ENCODE measurements at regions not wholly inside any gene's neighbourhood (a gene's known extent, or its start where the extent isn't known, plus 50 kb on each side); places are given as distances from the start of the nearest gene placed in this dataset.

GRCh38 chr6:126608681-126609080, 268.8 kb downstream of the CENPW start:
- RAD21 ChIA-PET (ENCODE audit: unreplicated experiment), result no interaction called here
- no peak for ATAC-seq

More at GRCh38 chr6:126608681-126609080, 268.8 kb downstream of the CENPW start:
- ChIA-PET SMC1A (ENCODE audit: uncharacterized antibody, unreplicated experiment) (no interaction called here), CTCF (no interaction called here), POLR2A (no interaction called here)
- Histone ChIP-seq H3K4me3 (no peak overlapping the region), H2AFZ (ENCODE audit: control insufficient read depth, low read depth, low read length) (no peak overlapping the region), H3K27me3 (replicated peaks in 1 of 2; ENCODE audit: control insufficient read depth in 2 of 2, insufficient read depth in 2 of 2, low read length in 1 of 2) (no peaks in the 10 kb centered on the region), H3K9ac (ENCODE audit: control insufficient read depth, insufficient read depth, low read length) (no peak overlapping the region), H3K36me3 (ENCODE audit: control insufficient read depth in 2 of 2, insufficient read depth in 2 of 2, low read length in 1 of 2) (no peaks in the 10 kb centered on the region), H3K79me2 (ENCODE audit: control insufficient read depth, insufficient read depth, low read length) (no peaks in the 10 kb centered on the region), H3K4me1 (ENCODE audit: control insufficient read depth, insufficient read depth, low read length) (no peaks in the 10 kb centered on the region), H3K4me2 (ENCODE audit: control insufficient read depth, insufficient read depth) (no peak overlapping the region), H3K9me3 (replicated peaks; ENCODE audit: control insufficient read depth, insufficient read depth, low read length) (no peaks in the 10 kb centered on the region), H4K20me1 (ENCODE audit: control insufficient read depth, insufficient read depth) (no peaks in the 10 kb centered on the region), H3K27ac (ENCODE audit: control insufficient read depth, insufficient read depth) (no peak overlapping the region)
- FAIRE-seq (no peak), DNase-seq (ENCODE audit: low read depth, low spot score) (no peak)
- no TSS peak for BruUV-seq (replicated peaks)
- in situ Hi-C loops (cut with MboI), result no loop called here
- WGBS (ENCODE audit: insufficient coverage, insufficient replicate concordance, low lambda C conversion rate, missing lambda C conversion rate), result 13% methylated on average over 4 of the region's 4 CpGs
- intact Hi-C loops (cut with micrococcal nuclease; ENCODE audit: unreplicated experiment), result no loop called here
- TF ChIP-seq ZNF274 (IDR thresholded peaks at IDR 0.05; ENCODE audit: insufficient read depth, insufficient read length), result no peak
- no peak for TF ChIP-seq NR2F1 (conservative IDR thresholded peaks at IDR 0.05)
- TF ChIP-seq SIX5 (IDR thresholded peaks at IDR 0.05; ENCODE audit: low read depth, low read length, severe bottlenecking), result no peak
- TF ChIP-seq ZBTB4 (CRISPR knock-in tag; IDR thresholded peaks at IDR 0.05), result no peak
- no peak for TF ChIP-seq KLF5 (IDR thresholded peaks at IDR 0.05; ENCODE audit: partially characterized antibody)
- TF ChIP-seq ELK1 (IDR thresholded peaks at IDR 0.05; ENCODE audit: low read depth, low read length), result no peak
- TF ChIP-seq PKNOX1 (IDR thresholded peaks at IDR 0.05), result no peak
- TF ChIP-seq ZZZ3 (IDR thresholded peaks at IDR 0.05; ENCODE audit: control insufficient read depth, insufficient read length, low read depth), result no peak
- TF ChIP-seq USF2 (IDR thresholded peaks at IDR 0.05; ENCODE audit: borderline replicate concordance, low read depth, low read length), result no peak
- no peak for TF ChIP-seq MYC (IDR thresholded peaks at IDR 0.05; ENCODE audit: insufficient read depth, insufficient read length, insufficient replicate concordance, low read length, severe bottlenecking)
- TF ChIP-seq NR2C2 (IDR thresholded peaks at IDR 0.05; ENCODE audit: borderline replicate concordance, control insufficient read depth, insufficient read length, low read depth), result no peak
- TF ChIP-seq ZBTB40 (IDR thresholded peaks at IDR 0.05; ENCODE audit: borderline replicate concordance), result no peak

Data from GM12878 (cell line).